ES-I3 (cell line): ENCODE measurements at regions not wholly inside any gene's neighbourhood (a gene's known extent, or its start where the extent isn't known, plus 50 kb on each side); places are given as distances from the start of the nearest gene placed in this dataset.

ENCODE experiments used
- H3K36me3 ChIP-seq: 2 replicates; pipeline ENCODE4 v1.6.1; 2013; ENCODE audit warnings: mild to moderate bottlenecking, low read length, control low read depth, moderate library complexity; ENCODE audit not compliant: insufficient read depth
- H3K4me1 ChIP-seq: 2 replicates; pipeline ENCODE4 v1.6.1; 2013; ENCODE audit warnings: mild to moderate bottlenecking, control low read depth, low read length; ENCODE audit not compliant: insufficient read depth
- H3K9ac ChIP-seq: 2 replicates; pipeline ENCODE4 v1.6.1; 2013; ENCODE audit warnings: low read depth, mild to moderate bottlenecking, low read length, moderate library complexity
- H3K9me3 ChIP-seq: 2 replicates; pipeline ENCODE4 v1.6.1; 2013; ENCODE audit warnings: mild to moderate bottlenecking, low read length, moderate library complexity; ENCODE audit not compliant: control insufficient read depth, insufficient read depth

GRCh38 chr2:224211181-224211480 is 172.0 kb upstream of the SERPINE2 start:
- no peak overlapping the region for H3K9ac ChIP-seq
- peaks cover 23% of the 10 kb centered on the region for H3K4me1 ChIP-seq
- H3K9me3 ChIP-seq = no peaks in the 10 kb centered on the region
- H3K36me3 ChIP-seq = no peaks in the 10 kb centered on the region

DNA sequence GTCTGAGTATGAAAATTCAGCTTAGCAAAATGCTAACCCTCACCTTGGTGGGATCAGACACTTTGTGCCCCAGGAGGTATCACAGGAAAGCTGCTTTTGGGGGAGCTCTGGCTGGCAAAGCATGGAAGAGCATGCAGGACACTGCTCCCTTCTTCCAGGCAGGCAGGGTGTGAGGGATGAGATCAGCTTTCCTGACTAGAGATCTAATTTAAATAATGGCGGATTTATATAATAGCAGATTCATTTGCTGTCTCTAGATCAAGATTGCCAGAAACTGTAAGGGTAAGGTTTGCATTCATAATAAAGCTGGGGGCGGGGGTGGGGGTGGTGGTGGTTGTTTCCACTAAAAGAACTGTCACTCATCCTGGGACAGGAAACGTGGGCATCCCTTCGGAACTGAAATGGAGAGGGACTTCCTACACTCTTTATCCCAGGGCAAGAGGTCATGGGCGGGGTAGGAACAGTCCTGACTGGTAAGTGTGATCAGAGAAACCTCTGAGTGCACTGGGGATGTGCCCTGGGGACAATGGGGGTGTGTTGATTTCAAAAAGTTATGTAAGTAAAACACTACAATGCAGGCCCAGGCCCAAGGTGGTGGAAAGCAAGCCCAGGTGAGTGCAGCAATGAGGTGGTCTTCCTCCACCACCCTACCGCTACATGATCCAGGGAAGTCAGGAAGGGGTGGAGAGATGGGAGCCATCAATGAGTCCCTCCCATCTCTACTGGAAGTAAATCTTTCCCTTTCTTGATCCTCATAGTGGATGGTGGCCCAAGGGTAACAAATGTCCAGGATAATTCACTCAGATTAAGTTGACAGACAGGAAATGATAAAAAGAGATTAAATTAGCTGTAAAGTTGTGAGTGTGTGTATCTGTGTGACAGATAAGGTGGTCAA is 171.4 kb upstream of the SERPINE2 start:
- H3K9me3 ChIP-seq = no peaks in the 10 kb centered on the region
- H3K36me3 ChIP-seq = no peaks in the 10 kb centered on the region
- no peak overlapping the region for H3K9ac ChIP-seq
- peaks cover 20% of the 10 kb centered on the region for H3K4me1 ChIP-seq

GRCh38 chr2:224209555-224210285 is 170.6 kb upstream of the SERPINE2 start:
- no peak overlapping the region for H3K9ac ChIP-seq

DNA sequence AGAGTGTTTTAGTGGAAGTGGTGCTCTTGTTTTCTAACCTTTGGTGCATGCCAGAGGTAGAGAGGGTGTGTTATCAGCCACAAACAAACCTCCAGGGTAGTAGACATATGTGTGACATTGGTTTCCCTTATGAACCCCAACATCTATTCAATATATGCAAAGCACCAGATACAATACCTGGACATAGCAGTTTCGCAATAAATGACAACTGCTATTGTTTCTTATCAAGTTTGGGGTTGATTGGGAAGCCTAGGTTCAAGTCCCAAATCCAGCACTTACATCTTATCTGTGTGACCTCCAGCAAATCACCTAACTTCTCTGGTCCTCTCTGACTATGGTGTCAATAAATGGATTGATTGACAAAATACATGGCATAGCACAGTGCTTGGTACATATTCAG is 169.4 kb upstream of the SERPINE2 start:
- peaks cover 15% of the 10 kb centered on the region for H3K4me1 ChIP-seq
- no peak overlapping the region for H3K9ac ChIP-seq
- H3K9me3 ChIP-seq = peaks cover 1% of the 10 kb centered on the region; the same call in 1 of the 2 replicates
- no peaks in the 10 kb centered on the region for H3K36me3 ChIP-seq

More at GRCh38 chr2:224209555-224210285, 170.6 kb upstream of the SERPINE2 start:
- Histone ChIP-seq H3K9me3 (no peaks in the 10 kb centered on the region), H3K36me3 (no peaks in the 10 kb centered on the region), H3K4me1 (peaks cover 15% of the 10 kb centered on the region)

GRCh38 chr2:224208007-224208406 is 168.9 kb upstream of the SERPINE2 start:
- Histone ChIP-seq H3K9me3 (peaks cover 5% of the 10 kb centered on the region; the same call in 1 of the 2 replicates), H3K4me1 (peaks cover 15% of the 10 kb centered on the region), H3K9ac (no peak overlapping the region), H3K36me3 (no peaks in the 10 kb centered on the region)

- no peak overlapping the region for H3K9ac ChIP-seq
- peaks cover 11% of the 10 kb centered on the region; the same call in 1 of the 2 replicates for H3K9me3 ChIP-seq
- peaks cover 14% of the 10 kb centered on the region for H3K4me1 ChIP-seq
- H3K36me3 ChIP-seq = no peaks in the 10 kb centered on the region
These were observed 167.7 kb upstream of the SERPINE2 start for GRCh38 chr2:224206816-224207215.

GRCh38 chr2:224202281-224202865 is 163.3 kb upstream of the SERPINE2 start:
- H3K9ac ChIP-seq = no peak overlapping the region
- H3K36me3 ChIP-seq = no peaks in the 10 kb centered on the region
- H3K4me1 ChIP-seq = no peaks in the 10 kb centered on the region

DNA sequence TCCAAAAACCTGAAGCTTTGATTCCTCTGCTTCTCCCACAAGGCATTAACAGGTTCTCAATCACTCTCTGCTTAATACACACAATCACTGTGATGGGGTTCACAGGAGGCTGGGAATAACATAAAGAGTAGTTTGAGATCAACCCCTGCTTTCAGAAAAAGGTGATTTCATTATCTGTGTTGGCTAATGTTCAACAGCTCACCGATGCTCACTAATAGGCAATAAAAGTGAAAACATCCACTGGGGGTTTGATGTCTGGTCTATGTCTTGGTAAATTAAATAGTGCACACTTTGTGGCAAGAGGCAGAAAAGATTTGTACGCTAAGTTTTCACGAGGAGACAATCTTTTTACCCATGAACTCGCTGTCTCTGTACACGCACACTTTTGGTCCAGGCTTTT is 159.3 kb upstream of the SERPINE2 start:
- H3K36me3 ChIP-seq = no peaks in the 10 kb centered on the region
- peaks cover 12% of the 10 kb centered on the region for H3K9me3 ChIP-seq
- no peak overlapping the region for H3K9ac ChIP-seq
- no peaks in the 10 kb centered on the region for H3K4me1 ChIP-seq

More at GRCh38 chr2:224202281-224202865, 163.3 kb upstream of the SERPINE2 start:
- H3K9me3 ChIP-seq = peaks cover 11% of the 10 kb centered on the region

GRCh38 chr2:224196810-224197209 is 157.7 kb upstream of the SERPINE2 start:
- H3K36me3 ChIP-seq = no peaks in the 10 kb centered on the region
- H3K9ac ChIP-seq = no peak overlapping the region
- H3K4me1 ChIP-seq = no peaks in the 10 kb centered on the region
- peaks cover 11% of the 10 kb centered on the region for H3K9me3 ChIP-seq

- Histone ChIP-seq H3K36me3 (no peaks in the 10 kb centered on the region), H3K9ac (no peak overlapping the region), H3K9me3 (peaks cover 11% of the 10 kb centered on the region), H3K4me1 (no peaks in the 10 kb centered on the region)
These were observed 157.0 kb upstream of the SERPINE2 start for GRCh38 chr2:224195925-224196571.

DNA sequence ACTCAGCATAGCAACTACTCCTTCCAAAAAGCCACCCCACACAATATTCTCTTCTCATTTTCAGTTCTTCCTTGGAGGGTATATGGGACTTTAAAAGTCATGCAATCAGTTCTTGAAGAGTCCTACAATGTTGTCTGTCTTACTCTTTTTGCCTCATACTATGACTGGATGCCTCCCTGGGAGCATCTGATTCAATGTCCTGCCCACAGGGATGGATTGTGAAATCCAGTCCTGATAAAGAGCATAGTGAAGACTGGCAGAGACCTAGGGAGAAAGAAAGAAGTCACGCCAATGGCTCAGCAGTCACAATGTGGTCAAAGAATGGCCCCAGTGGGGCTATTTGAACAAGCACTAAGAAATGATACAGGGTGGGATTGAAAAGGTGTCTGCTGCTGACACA is 155.1 kb upstream of the SERPINE2 start:
- H3K4me1 ChIP-seq = no peaks in the 10 kb centered on the region
- peaks cover 11% of the 10 kb centered on the region for H3K9me3 ChIP-seq

GRCh38 chr2:224191465-224191864 is 152.4 kb upstream of the SERPINE2 start:
- Histone ChIP-seq H3K36me3 (no peaks in the 10 kb centered on the region), H3K9ac (no peak overlapping the region), H3K9me3 (peaks cover 19% of the 10 kb centered on the region), H3K4me1 (no peaks in the 10 kb centered on the region)

More for the DNA sequence above, 155.1 kb upstream of the SERPINE2 start:
- Histone ChIP-seq H3K36me3 (no peaks in the 10 kb centered on the region), H3K9ac (no peak overlapping the region)

DNA sequence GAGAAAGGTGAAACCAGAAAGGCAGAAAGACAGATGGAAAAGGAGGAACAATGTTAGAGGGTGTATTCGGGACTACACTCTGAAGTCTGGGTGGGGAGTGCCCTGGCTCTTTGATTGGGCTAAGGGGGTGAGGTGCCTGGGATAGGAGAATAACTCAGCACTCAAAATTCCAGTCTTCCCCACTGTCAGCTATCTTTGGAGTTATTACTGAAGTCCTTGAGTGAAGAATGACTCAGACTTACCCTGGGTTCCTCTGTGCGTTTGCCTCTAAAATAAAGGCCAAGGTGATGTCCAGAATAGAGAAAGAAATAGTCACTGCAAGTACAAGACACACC is 151.8 kb upstream of the SERPINE2 start:
- Histone ChIP-seq H3K36me3 (no peaks in the 10 kb centered on the region), H3K9me3 (peaks cover 19% of the 10 kb centered on the region), H3K4me1 (no peaks in the 10 kb centered on the region), H3K9ac (no peak overlapping the region)

DNA sequence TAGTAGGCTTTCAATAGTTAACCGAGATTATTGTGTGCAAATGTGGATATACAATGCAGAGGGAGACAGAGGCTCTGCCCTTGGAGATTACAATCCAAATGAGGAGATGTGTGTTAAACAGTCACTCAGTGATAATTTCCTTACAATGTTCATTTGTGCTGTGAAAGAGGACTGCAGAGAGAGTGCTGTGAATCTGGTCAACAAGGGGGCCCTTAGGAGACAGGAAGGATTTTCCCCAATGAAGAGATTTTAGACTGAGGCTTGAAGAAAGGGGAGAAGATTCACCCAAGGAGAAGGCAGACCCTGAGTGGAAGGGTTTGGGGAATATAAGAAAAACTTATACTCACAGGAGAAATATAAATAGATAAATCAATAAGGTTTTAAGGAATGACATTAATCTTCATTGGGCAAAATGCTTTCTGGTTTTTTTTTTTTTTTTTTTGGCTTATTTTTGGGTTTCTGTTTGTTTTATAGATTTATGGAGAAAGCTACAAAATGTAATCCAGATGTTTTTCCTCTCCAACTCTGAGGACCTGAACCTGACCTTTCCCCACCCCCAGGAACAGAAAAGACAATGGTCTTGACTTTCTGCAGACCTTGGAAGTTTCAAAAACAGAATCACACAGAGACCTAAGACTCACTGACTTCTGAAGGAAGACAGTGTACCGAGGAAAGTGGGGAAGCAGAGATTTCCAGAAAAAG is 151.3 kb upstream of the SERPINE2 start:
- Histone ChIP-seq H3K9me3 (peaks cover 19% of the 10 kb centered on the region), H3K4me1 (no peaks in the 10 kb centered on the region), H3K36me3 (no peaks in the 10 kb centered on the region; the same call in 1 of the 2 replicates), H3K9ac (no peak overlapping the region)
